ENCODE measurements at regions not wholly inside any gene's neighbourhood (a gene's known extent, or its start where the extent isn't known, plus 50 kb on each side); places are given as distances from the start of the nearest gene placed in this dataset.
"Not testable (repeated sequence)": the region's sequence is repeated elsewhere in the genome, so short reads cannot be mapped to it uniquely, and the experiment has no call there.

GRCh38 chr12:127133675-127134335, 1133.2 kb upstream of the TMEM132C start:
- DNase-seq, result no peak

GRCh38 chr12:127140864-127141484, 1126.0 kb upstream of the TMEM132C start:
- not testable (repeated sequence) for DNase-seq

DNA sequence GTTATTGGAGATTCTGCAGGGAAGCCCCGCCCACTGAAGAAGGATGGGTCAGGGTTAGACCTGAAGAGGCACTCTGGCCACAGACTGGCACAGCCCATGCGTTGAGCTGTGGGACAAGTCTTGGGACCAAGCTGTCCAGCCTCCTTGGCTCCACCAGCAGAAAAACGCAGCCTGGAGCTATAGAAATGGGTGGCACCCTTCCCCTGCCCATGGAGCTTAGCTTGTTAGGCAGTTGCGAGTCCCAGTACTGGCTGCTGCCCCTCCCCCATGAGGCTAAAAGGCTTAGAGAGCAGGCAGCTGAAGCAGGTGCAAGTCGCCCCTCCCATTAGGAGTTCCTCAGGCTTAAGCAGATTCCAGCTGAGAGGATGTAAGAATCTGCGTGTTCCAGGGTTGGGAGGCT, 1124.0 kb upstream of the TMEM132C start:
- no peak for DNase-seq

DNA sequence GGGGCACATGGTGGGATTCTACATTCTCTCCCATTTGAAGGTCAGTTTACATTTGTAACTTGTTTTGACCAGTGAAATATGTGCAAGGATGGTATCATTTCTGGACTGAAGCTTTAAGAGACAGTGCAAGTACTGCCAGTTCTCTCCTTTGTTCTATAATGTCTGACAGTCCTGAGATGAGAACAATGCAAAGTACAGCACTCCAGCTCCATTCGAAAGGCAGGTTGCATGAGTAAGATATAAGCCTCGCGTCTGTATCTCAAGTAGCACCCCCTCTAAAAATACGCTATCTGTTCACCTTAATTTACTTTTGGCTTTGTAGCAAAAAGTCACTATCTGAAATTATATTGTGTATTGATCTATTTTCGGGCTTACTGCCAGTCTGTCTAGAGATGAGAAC, 1122.2 kb upstream of the TMEM132C start:
- DNase-seq, result no peak

GRCh38 chr12:127145241-127145928, 1121.6 kb upstream of the TMEM132C start:
- no peak for DNase-seq

- peak; percentile 82 for DNase-seq
Observed at GRCh38 chr12:127145929-127146789, 1120.8 kb upstream of the TMEM132C start.

GRCh38 chr12:127146991-127147718, 1119.8 kb upstream of the TMEM132C start:
- no peak for DNase-seq

GRCh38 chr12:127147724-127148123, 1119.2 kb upstream of the TMEM132C start:
- no peak for DNase-seq

DNA sequence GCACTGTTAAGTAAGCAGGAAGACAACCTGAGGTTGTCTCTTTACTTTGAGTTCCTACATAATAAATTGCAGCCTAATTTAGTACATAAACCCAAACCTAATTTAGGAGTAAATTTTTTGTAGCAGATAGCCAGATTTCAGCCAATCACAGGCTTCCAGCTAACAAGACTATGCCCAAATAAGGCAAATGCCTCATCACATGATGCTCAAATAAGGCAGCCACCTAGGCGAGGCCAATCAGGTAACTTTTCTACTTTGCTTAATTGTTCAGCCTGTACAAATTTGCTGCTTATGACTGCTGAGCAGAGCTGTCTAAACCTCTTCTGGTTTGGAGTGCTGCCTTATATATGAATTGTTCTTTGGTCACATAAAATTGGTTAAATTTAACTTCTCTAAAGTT, 1118.7 kb upstream of the TMEM132C start:
- DNase-seq, result no peak

GRCh38 chr12:127149226-127149964, 1117.6 kb upstream of the TMEM132C start:
- DNase-seq, result no peak

- no peak for DNase-seq
Observed at GRCh38 chr12:127150028-127150427, 1116.9 kb upstream of the TMEM132C start.

DNA sequence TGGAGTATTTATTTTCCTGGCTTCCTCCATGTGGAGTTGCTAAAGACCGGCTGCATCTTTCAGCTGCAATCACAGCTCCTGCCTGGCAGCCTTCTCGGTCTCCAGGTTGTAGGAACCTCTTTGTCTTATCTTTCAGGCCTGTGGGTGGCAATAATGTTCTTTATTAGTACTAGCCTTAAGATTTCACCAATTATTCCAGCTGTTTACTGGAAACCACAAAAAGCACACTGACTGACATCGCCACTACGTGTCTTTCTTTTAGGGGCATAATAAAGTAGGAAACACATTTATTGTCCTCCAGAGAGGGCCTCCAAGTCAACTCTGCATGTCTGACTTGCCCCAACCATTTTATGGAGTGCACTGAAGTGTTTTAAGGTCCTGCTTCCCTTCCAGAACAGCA, 1116.5 kb upstream of the TMEM132C start:
- DNase-seq, result no peak

- DNase-seq, result no peak
Observed at GRCh38 chr12:127150956-127151355, 1116.0 kb upstream of the TMEM132C start.

DNA sequence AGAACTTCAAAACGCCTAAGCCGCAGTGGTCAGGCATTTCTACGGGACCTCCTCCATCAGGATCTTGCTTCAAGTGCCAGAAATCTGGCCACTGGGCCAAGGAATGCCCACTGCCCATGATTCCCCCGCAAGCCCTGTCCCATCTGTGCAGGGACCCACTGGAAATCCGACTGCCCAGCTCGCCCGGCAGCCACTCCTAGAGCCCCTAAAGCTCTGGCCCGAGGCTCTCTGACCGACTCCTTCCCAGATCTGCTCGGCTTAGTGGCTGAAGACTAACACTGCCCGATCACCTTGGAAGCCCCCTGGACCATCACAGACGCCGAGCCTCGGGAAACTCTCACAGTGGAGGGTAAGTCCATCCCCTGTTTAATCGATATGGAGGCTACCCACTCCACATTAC, 1113.0 kb upstream of the TMEM132C start:
- DNase-seq, result no peak

- DNase-seq, result not testable (repeated sequence)
Observed at GRCh38 chr12:127154830-127155229, 1112.1 kb upstream of the TMEM132C start.

GRCh38 chr12:127155935-127156619, 1110.9 kb upstream of the TMEM132C start:
- not testable (repeated sequence) for DNase-seq

GRCh38 chr12:127157501-127158366, 1109.2 kb upstream of the TMEM132C start:
- not testable (repeated sequence) for DNase-seq

DNA sequence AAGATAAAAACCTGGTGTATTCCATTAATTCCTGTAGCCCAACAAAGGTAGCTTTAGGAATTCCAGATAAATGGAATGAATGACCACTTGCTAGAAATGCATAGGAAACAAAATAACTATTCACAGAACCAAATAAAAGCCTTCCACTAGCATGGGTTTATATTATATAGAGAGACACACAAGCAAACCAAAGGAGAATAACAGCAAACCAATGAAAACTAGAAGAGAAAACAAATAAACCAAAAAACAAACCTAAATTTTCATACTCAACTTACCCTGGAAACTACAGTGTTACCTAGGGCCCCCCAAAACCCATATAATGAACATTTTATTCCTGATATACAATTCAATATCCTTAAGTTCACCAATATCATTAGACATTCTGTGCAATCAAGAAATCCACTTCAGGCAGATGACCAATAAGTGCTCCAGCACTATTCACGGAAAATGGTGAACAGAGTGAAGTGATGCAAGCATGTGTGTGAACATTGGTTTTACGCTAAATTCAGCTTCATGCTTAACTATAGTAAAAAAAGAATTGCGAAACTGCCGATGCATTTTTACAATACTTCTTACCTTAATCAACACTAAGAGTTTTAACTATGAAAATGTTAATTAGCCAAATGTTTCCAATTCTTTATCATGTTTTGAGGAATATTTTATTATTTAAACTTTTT, 1108.4 kb upstream of the TMEM132C start:
- no peak for DNase-seq

DNA sequence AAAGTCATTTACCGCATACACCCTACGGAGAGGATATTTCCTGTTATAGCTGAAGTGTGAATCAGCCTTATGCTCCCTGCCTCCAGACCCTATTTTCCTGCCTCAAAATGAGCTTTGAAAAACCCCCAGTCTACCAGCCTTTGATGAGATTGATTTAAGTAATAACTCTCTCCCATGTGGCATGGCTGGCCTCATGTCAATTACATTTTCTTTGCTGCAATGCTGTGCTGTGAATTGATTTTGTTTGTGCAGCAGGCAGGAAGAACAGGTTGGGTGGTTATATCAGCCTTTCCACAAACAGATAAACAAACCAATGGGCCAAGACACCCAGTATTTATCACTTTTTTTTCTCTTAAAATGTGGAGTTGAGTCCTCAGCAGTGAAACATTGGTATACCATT, 1105.5 kb upstream of the TMEM132C start:
- no peak for DNase-seq

- no peak for DNase-seq
Observed at GRCh38 chr12:127162307-127162706, 1104.7 kb upstream of the TMEM132C start.

Data from stimulated activated CD8-positive, alpha-beta memory T cell treated with anti-CD3 and anti-CD28 coated beads, Interleukin-4, amount 100 ng/mL, for 48 hours (primary cell).